Mesothelial cell of epicardium (in vitro differentiated cells): ENCODE measurements at regions not wholly inside any gene's neighbourhood (a gene's known extent, or its start where the extent isn't known, plus 50 kb on each side); places are given as distances from the start of the nearest gene placed in this dataset.

Experiments
- DNase-seq, 2 experiments: peaks; one replicate each; pipeline ENCODE4 v3.0.0; 2021; ENCODE audit warnings: low spot score in 2 of 2; ENCODE audit not compliant: unreplicated experiment in 2 of 2
- H3K27ac Mint-ChIP-seq: 2 replicates; pipeline ENCODE4 v1.8.0; 2021; ENCODE audit warnings: mixed read lengths
- H3K27me3 Mint-ChIP-seq: 2 replicates; pipeline ENCODE4 v1.8.0; 2021; ENCODE audit warnings: low read depth, mixed read lengths
- H3K36me3 Mint-ChIP-seq: 2 replicates; pipeline ENCODE4 v1.8.0; 2021; ENCODE audit warnings: mixed read lengths
- H3K4me1 Mint-ChIP-seq: 2 replicates; pipeline ENCODE4 v1.8.0; 2021; ENCODE audit warnings: mixed read lengths
- H3K4me3 Mint-ChIP-seq: 2 replicates; pipeline ENCODE4 v1.8.0; 2021; ENCODE audit warnings: mild to moderate bottlenecking, moderate library complexity, mixed read lengths
- H3K9me3 Mint-ChIP-seq: 2 replicates; pipeline ENCODE4 v1.8.0; 2021; ENCODE audit warnings: mixed read lengths
- TF ChIP-seq, protein P1 (sequence below): fragments of 200-600 bp; sonication (generic); IDR thresholded peaks from one replicate; pipeline ENCODE4 v1.5.0; 2021; ENCODE audit warnings: antibody characterized with exemption; ENCODE audit not compliant: unreplicated experiment

DNA sequence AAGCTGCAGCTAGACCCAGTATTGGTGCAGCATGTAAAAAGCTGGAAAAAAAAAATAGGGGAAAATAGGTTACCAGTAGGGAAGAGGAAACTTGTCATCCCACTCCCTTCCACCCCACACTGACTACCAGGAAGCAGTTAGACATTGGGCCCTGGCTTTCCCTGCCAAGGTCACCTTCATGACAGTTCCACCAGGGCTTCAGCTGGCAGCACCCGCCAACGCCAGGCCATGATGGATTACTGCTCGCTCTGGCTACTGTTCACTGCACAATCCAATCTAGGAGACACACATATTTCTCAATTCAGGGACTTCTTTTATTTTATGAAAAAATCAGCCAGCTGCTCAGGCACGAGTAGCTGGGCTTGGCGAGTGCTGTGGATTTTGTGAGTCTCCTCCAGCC lies 127.7 kb downstream of the DMRTA2 start:
- DNase-seq: no peak
- H3K36me3 Mint-ChIP-seq: no peaks in the 10 kb centered on the region
- H3K9me3 Mint-ChIP-seq: peaks cover 40% of the 10 kb centered on the region
- no peak overlapping the region for H3K27ac Mint-ChIP-seq
- H3K4me1 Mint-ChIP-seq: no peaks in the 10 kb centered on the region
- H3K27me3 Mint-ChIP-seq: no peaks in the 10 kb centered on the region
- TF ChIP-seq, protein P1, sequence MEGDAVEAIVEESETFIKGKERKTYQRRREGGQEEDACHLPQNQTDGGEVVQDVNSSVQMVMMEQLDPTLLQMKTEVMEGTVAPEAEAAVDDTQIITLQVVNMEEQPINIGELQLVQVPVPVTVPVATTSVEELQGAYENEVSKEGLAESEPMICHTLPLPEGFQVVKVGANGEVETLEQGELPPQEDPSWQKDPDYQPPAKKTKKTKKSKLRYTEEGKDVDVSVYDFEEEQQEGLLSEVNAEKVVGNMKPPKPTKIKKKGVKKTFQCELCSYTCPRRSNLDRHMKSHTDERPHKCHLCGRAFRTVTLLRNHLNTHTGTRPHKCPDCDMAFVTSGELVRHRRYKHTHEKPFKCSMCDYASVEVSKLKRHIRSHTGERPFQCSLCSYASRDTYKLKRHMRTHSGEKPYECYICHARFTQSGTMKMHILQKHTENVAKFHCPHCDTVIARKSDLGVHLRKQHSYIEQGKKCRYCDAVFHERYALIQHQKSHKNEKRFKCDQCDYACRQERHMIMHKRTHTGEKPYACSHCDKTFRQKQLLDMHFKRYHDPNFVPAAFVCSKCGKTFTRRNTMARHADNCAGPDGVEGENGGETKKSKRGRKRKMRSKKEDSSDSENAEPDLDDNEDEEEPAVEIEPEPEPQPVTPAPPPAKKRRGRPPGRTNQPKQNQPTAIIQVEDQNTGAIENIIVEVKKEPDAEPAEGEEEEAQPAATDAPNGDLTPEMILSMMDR: no peak
- no peak overlapping the region for H3K4me3 Mint-ChIP-seq

DNA sequence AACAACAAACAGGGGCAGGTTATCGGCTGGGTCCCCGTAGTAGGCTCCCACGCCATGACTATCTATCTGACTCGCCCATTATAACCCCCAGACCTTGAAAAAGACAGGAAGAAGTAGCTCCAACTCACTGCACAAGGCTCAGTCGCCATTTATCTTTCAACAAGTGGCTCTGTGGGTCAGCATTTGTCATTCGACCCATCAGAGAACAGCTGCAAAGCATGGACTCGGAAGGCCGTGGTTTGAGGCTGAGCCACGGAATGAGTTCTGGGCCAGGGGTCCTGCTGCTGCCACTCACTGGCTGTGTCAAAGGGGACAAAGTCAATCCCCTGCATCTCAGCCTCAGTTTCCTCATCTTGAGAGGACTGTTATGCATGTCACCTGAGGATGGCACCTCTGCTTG lies 131.0 kb downstream of the DMRTA2 start:
- Mint-ChIP-seq H3K27me3 (no peaks in the 10 kb centered on the region), H3K4me1 (no peaks in the 10 kb centered on the region), H3K4me3 (no peak overlapping the region), H3K36me3 (no peaks in the 10 kb centered on the region), H3K27ac (no peak overlapping the region), H3K9me3 (peaks cover 45% of the 10 kb centered on the region)
- DNase-seq: no peak
- TF ChIP-seq, protein P1: no peak

DNA sequence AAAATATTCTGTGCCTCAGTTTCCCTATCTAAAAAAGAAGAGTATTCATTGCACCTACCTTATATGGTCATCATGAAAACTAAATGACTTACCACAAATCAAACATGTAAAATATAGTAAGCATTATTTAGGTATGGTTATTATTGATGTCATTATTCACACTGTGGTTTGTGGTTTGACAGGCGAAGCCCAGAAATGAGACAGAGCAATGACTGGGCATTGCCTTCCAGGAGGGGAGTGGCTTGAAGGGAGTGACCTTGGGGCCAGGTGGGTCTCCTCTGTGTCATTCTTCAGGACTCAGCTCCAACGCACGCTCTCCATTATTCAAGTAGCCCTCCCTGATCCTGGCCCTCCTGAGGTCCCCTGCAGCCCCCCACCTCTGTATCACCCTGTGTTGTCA lies 133.7 kb downstream of the DMRTA2 start:
- no peak for DNase-seq
- TF ChIP-seq, protein P1: no peak
- no peaks in the 10 kb centered on the region for H3K4me1 Mint-ChIP-seq
- H3K9me3 Mint-ChIP-seq: peaks cover 39% of the 10 kb centered on the region
- no peak overlapping the region for H3K4me3 Mint-ChIP-seq
- H3K27ac Mint-ChIP-seq: no peak overlapping the region
- no peaks in the 10 kb centered on the region for H3K36me3 Mint-ChIP-seq
- no peaks in the 10 kb centered on the region for H3K27me3 Mint-ChIP-seq

DNA sequence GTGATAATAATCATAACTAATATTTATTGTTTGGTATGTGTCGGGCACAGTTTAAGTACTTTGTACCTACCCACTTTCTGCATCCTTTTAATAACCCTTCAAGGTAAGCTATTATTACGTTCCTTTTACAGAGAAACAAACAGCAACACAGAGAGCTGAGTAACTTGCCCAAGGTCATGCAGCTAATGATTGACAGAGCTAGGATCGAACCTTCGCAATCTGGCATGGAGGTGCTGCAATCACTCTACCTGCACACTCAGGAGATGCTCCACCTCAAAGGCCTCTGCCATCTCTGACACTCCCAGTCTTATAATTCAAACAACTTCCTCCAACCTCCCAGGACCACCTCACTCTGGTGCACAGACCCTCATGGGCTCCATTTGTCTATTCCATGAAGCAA lies 137.2 kb downstream of the DMRTA2 start:
- TF ChIP-seq, protein P1: no peak
- no peaks in the 10 kb centered on the region for H3K27me3 Mint-ChIP-seq
- no peaks in the 10 kb centered on the region for H3K36me3 Mint-ChIP-seq
- no peaks in the 10 kb centered on the region for H3K4me1 Mint-ChIP-seq
- no peak for DNase-seq
- H3K4me3 Mint-ChIP-seq: no peak overlapping the region
- H3K9me3 Mint-ChIP-seq: peaks cover 44% of the 10 kb centered on the region
- H3K27ac Mint-ChIP-seq: no peak overlapping the region

DNA sequence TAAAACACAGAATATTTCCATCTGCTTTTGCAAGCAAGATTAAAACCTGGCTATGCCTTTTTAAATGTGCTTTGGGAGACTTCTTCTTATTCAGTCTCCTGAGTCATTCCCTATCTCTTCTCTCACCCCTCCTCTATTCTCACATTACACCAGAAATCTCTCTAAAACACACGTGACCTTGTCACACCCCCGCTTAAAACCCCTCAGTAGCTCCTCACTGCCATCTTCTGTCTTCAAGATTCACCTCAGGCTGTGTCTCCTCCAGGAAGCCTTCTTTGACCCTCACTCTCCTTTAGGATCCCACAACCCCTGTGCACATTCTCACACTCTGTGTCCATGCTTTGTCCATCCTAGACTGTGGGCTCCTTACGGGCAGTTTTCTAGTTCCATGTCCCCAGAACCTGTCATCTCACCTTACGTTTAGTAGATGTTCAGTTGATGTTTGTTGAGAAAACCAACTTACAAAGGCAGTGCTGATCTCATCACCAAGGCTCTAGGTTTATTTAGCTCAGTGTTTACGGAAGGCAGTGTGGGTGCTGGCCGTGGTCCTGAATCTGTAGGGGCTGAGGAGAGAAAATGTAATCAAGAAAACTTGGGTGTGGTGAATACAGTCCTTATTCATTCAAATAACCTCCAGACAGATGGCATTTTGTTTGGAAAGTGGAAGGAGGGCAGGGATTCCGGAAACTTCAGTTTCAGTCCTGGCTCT lies 143.5 kb downstream of the DMRTA2 start:
- Mint-ChIP-seq H3K27me3 (peaks cover 8% of the 10 kb centered on the region), H3K4me1 (no peaks in the 10 kb centered on the region), H3K27ac (no peak overlapping the region), H3K9me3 (peaks cover 29% of the 10 kb centered on the region), H3K4me3 (no peak overlapping the region), H3K36me3 (no peaks in the 10 kb centered on the region)
- TF ChIP-seq, protein P1: no peak
- peak in 1 of 2 experiments; percentile 43 for DNase-seq
